Uterus (tissue), 2 donors: ENCODE measurements at regions not wholly inside any gene's neighbourhood (a gene's known extent, or its start where the extent isn't known, plus 50 kb on each side); places are given as distances from the start of the nearest gene placed in this dataset.

ENCODE experiments used
- POLR2A ChIP-seq, 2 donors: fragments of 450-650 bp; IDR thresholded peaks; one replicate each; pipeline ENCODE4 v1.6.1; 2016; ENCODE audit warnings: antibody characterized with exemption in 2 of 2, mild to moderate bottlenecking in 1 of 2, moderate library complexity in 1 of 2
- TF ChIP-seq, protein P1 (sequence below), 4 experiments: fragments of 200-600 bp in 2 of 4; fragments of 450-650 bp in 2 of 4; sonication (generic) in 2 of 4; IDR thresholded peaks; one replicate each; pipeline ENCODE4 v1.5.1; 2016 to 2019; ENCODE audit warnings: antibody characterized with exemption in 4 of 4, mild to moderate bottlenecking in 2 of 4, moderate library complexity in 1 of 4

DNA sequence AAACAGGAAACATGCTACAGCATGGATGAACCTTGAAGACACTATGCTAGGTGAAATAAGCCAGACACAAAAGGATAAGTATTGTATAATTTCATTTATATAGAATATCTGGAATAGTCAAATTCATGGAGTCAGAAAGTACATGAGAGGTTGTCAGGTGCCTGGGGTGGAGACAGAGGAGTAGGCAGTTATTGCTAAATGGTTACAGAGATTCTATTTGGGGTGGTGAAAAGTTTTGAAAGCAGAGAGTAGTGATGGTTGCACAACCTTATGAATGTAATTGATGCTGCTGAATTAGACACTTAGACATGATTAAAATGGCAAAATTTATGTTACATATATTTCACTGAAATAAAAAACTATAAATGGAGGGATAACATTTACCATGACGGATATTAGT lies 197.4 kb downstream of the VAPA start:
- no peak for TF ChIP-seq POLR2A (IDR thresholded peaks at IDR 0.05)
- TF ChIP-seq, protein P1, sequence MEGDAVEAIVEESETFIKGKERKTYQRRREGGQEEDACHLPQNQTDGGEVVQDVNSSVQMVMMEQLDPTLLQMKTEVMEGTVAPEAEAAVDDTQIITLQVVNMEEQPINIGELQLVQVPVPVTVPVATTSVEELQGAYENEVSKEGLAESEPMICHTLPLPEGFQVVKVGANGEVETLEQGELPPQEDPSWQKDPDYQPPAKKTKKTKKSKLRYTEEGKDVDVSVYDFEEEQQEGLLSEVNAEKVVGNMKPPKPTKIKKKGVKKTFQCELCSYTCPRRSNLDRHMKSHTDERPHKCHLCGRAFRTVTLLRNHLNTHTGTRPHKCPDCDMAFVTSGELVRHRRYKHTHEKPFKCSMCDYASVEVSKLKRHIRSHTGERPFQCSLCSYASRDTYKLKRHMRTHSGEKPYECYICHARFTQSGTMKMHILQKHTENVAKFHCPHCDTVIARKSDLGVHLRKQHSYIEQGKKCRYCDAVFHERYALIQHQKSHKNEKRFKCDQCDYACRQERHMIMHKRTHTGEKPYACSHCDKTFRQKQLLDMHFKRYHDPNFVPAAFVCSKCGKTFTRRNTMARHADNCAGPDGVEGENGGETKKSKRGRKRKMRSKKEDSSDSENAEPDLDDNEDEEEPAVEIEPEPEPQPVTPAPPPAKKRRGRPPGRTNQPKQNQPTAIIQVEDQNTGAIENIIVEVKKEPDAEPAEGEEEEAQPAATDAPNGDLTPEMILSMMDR (IDR thresholded peaks at IDR 0.05): no peak
